HG03460 (cell line): ENCODE measurements at regions not wholly inside any gene's neighbourhood (a gene's known extent, or its start where the extent isn't known, plus 50 kb on each side); places are given as distances from the start of the nearest gene placed in this dataset.
"Not testable (repeated sequence)": the region's sequence is repeated elsewhere in the genome, so short reads cannot be mapped to it uniquely, and the experiment has no call there.

Experiments
- ATAC-seq: cut with Tn5 transposase; IDR thresholded peaks from one replicate; pipeline ENCODE4 v1.9.1; 2021; ENCODE audit not compliant: unreplicated experiment

GRCh38 chr9:42239445-42240260 lies 56.2 kb downstream of the SPATA31A6 start:
- ATAC-seq, result not testable (repeated sequence)

DNA sequence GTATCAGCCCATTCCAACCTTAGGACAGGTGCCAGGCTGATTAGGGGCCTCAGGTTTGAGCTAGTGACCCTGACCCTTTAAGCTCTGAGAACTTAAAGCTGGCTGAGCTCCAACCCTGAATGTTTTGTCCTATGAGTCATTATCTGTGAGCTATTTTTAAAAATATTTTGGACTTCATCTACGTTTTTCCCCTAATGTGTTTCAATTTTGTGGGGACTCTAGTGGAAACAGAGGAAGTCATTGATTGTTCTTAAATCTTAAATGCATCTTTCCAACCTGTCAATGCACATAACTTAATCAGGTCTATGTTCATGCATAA lies 56.8 kb downstream of the SPATA31A6 start:
- ATAC-seq, result not testable (repeated sequence)

DNA sequence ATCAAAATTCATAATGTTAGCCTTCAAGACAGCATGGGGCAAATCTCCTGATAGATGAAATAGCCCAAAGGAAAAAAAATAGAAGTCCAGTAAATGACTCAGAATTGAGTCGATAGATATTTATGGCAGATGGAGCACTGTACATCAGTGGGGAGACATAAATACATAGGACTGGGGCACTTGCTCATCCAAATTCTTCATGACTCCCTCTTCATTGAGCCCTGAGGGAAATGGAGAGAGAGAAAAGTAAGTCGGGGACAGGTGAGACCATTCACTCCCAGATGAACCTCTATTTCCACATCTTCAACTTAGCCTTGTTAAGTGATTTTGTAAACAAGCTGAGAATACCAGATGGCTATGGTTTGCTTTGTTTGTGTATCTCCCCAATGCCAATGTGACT lies 59.8 kb downstream of the SPATA31A6 start:
- not testable (repeated sequence) for ATAC-seq

GRCh38 chr9:42243822-42244221 lies 60.4 kb downstream of the SPATA31A6 start:
- not testable (repeated sequence) for ATAC-seq

DNA sequence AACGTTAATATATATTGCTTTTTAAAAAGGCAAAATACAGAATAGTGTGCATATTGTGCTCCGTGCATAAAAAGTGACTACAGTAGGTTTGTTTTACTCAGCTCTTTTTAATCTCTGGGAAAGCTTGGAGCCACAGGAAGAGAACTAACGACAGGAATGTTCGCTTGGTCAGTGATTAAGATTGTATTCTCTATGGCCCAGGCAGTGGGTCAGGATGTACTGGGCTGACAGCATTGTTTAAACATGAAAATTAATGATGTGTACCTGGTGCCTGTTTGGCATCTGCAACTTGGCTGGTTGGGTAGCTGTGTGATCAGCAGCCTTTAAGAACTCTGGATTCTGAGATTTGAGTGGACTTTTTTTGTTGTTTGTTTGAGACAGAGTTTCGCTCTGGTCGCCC lies 85.3 kb downstream of the SPATA31A6 start:
- not testable (repeated sequence) for ATAC-seq

DNA sequence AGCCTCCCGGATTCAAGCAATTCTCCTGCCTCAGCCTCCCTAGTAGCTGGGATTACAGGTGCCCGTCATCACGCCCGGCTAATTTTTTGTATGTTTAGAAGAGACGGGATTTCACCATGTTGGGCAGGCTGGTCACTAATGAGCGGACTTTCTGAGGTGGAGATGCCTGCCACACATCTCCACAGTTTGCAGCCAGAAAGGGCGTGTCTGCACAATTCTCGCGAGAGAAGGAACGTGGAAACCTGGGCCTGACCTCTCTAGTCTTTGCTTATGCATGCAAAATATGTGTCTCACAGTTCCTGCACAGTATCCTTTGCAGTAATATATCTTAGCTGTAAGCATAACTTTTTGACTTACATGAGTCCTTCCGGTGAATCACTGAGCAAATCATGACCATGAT lies 85.7 kb downstream of the SPATA31A6 start:
- not testable (repeated sequence) for ATAC-seq

DNA sequence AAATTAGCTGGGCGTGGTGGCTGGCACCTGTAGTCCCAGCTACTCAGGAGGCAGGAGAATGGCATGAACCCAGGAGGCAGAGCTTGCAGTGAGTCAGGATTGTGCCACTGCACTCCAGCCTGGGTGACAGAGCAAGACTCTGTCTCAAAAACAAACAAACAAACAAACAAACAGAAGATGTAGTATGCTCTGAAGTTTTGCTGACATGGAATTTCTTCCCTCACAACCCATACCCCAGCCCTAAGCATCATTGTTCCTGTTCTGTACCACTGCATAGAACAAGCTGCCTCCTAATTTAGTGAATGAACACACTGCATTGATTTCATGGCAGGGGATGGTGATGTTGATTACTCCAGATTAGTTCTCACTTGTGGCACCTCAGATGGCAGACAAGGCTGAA lies 89.7 kb downstream of the SPATA31A6 start:
- not testable (repeated sequence) for ATAC-seq

GRCh38 chr9:42275141-42275540 lies 91.7 kb downstream of the SPATA31A6 start:
- ATAC-seq, result no peak

- ATAC-seq, result not testable (repeated sequence)
Observed at GRCh38 chr9:42282531-42283178, 99.2 kb downstream of the SPATA31A6 start.

GRCh38 chr9:42283179-42283543 lies 99.7 kb downstream of the SPATA31A6 start:
- ATAC-seq, result not testable (repeated sequence)

GRCh38 chr9:42286145-42286845 lies 102.8 kb downstream of the SPATA31A6 start:
- ATAC-seq, result not testable (repeated sequence)

GRCh38 chr9:42288002-42288864 lies 104.8 kb downstream of the SPATA31A6 start:
- ATAC-seq, result not testable (repeated sequence)

GRCh38 chr9:42288865-42289229 lies 105.4 kb downstream of the SPATA31A6 start:
- not testable (repeated sequence) for ATAC-seq

GRCh38 chr9:42300124-42300523 lies 116.7 kb downstream of the SPATA31A6 start:
- not testable (repeated sequence) for ATAC-seq

DNA sequence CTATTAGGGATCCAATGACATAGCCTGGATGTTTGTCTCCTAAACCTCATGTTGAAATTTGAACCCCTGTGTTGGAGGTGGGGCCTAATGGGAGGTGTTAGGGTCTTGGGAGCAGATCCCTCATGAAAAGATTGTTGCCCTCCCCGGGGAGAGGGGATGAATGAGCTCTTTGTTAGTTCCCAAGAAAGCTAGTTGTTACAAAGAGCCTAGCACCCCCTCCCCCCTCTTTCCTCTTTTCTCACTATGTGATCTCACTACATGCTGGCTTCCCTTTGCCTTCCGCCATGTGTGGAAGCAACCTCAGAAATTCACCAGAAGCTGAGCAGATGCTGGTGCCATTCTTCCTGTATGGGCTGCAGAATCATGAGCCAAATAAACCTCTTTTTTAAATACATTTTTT lies 123.2 kb downstream of the SPATA31A6 start:
- not testable (repeated sequence) for ATAC-seq

- not testable (repeated sequence) for ATAC-seq
Observed at GRCh38 chr9:42307449-42307848, 124.0 kb downstream of the SPATA31A6 start.

DNA sequence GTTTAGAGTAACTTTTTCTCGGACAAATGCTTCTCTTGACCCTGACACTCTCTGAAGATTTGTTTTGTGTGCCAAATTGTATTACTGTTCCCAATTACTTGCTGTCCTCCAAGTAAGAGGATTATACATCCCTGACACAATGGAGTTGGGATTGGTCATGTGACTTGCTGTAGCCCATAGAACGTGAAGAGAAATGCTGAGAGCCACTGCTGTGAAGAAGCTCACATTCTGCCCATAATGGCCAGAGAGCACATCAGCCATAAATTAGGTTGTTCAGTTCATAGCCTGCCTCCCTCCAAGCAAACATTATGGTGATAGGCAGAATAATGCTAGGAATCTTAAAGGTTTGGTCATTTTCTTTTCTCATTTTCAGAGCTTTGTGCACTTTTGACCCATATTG lies 127.5 kb downstream of the SPATA31A6 start:
- ATAC-seq, result not testable (repeated sequence)

GRCh38 chr9:42316026-42316425 lies 132.6 kb downstream of the SPATA31A6 start:
- not testable (repeated sequence) for ATAC-seq

DNA sequence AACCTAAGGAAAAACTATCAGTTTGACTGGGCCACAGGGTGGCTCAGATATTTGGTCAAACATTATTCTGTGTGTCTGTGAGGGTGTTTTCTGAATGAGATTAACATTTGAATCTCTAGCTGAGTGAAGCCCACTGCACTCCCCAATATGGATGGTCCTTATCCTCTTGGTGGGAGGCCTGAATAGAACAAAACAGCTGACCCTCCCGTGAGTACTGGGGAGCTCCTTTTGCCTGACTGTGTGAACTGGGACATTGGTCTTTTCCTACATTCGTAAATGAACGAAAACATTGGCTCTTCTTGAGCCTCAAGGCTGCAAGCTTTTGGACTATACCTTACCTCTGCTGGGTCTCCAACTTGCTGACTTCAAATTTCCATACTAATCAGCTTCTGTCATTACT lies 134.2 kb downstream of the SPATA31A6 start:
- not testable (repeated sequence) for ATAC-seq

- ATAC-seq, result not testable (repeated sequence)
Observed at GRCh38 chr9:42323084-42323809, 139.8 kb downstream of the SPATA31A6 start.
